Thyroid gland (tissue), 4 donors: ENCODE measurements at regions not wholly inside any gene's neighbourhood (a gene's known extent, or its start where the extent isn't known, plus 50 kb on each side); places are given as distances from the start of the nearest gene placed in this dataset.
"Not testable (repeated sequence)": the region's sequence is repeated elsewhere in the genome, so short reads cannot be mapped to it uniquely, and the experiment has no call there.

Source experiments
- DNase-seq, 2 donors: peaks; one replicate each; pipeline ENCODE4 v3.0.0-alpha.2; 2019
- H3K27ac ChIP-seq, 3 donors: fragments of 200-600 bp; sonication (generic); 1 replicate in 2 of 3; 2 replicates in 1 of 3; pipeline ENCODE4 v1.5.1; 2016 to 2019; ENCODE audit warnings: mild to moderate bottlenecking in 1 of 3, moderate library complexity in 1 of 3
- H3K27me3 ChIP-seq: fragments of 200-600 bp; sonication (generic); one replicate; pipeline ENCODE4 v1.5.1; 2019
- H3K36me3 ChIP-seq, 2 donors: fragments of 200-600 bp; sonication (generic); one replicate each; pipeline ENCODE4 v1.5.1; 2016 to 2019
- H3K4me1 ChIP-seq, 2 donors: fragments of 200-600 bp; sonication (generic); one replicate each; pipeline ENCODE4 v1.5.1; 2017 to 2019
- H3K4me3 ChIP-seq, 3 donors: fragments of 200-600 bp; sonication (generic); replicated peaks in 1 of 3; 1 replicate in 2 of 3; 2 replicates in 1 of 3; pipeline ENCODE4 v1.5.1; 2016; ENCODE audit warnings: mild to moderate bottlenecking in 1 of 3
- H3K9me3 ChIP-seq: fragments of 200-600 bp; sonication (generic); one replicate; pipeline ENCODE4 v1.5.1; 2017
- CTCF ChIP-seq, 6 experiments: fragments of 200-600 bp in 3 of 6; fragments of 450-650 bp in 3 of 6; sonication (generic) in 3 of 6; IDR thresholded peaks; one replicate each; pipeline ENCODE4 v1.5.1; 2016 to 2019; ENCODE audit warnings: antibody characterized with exemption in 6 of 6, mild to moderate bottlenecking in 2 of 6, inconsistent platforms in 1 of 6, moderate library complexity in 1 of 6
- POLR2A ChIP-seq, 2 donors: fragments of 450-650 bp; IDR thresholded peaks; one replicate each; pipeline ENCODE4 v1.6.1; 2017; ENCODE audit warnings: antibody characterized with exemption in 2 of 2, mild to moderate bottlenecking in 2 of 2, moderate library complexity in 1 of 2
- WGBS, 2 donors: methylation state at CpG; one replicate each; pipeline ENCODE4 v1.1.5; 2017; 5-methylcytosine and 5-hydroxymethylcytosine counted together
- intact Hi-C: fragments of 100-400 bp; cut with DNase I; formaldehyde crosslinking; loops from one replicate; pipeline ENCODE4 v1.15.1; 2023

GRCh38 chr6:18044108-18044783 is 56.8 kb upstream of the KIF13A start:
- intact Hi-C loops, result no loop called here
- no peak for TF ChIP-seq CTCF (IDR thresholded peaks at IDR 0.05)
- TF ChIP-seq POLR2A (IDR thresholded peaks at IDR 0.05), result no peak
- WGBS, 2 donors, result 76 to 81% methylated on average over 11 of the region's 11 CpGs

GRCh38 chr6:18042536-18043145 is 55.2 kb upstream of the KIF13A start:
- Histone ChIP-seq H3K4me3 (no peak overlapping the region), H3K9me3 (no peaks in the 10 kb centered on the region), H3K36me3 (no peaks in the 10 kb centered on the region), H3K27ac (peak overlapping the region in 2 of 3 donors; percentile 44 to 68), H3K4me1 (peaks cover 16 to 29% of the 10 kb centered on the region in 2 donors), H3K27me3 (no peaks in the 10 kb centered on the region)
- intact Hi-C loops, result no loop called here
- 88 to 93% methylated on average over 8 of the region's 8 CpGs for WGBS, 2 donors
- TF ChIP-seq CTCF (IDR thresholded peaks at IDR 0.05) (no peak), POLR2A (IDR thresholded peaks at IDR 0.05) (no peak)
- DNase-seq, result no peak

More at GRCh38 chr6:18044108-18044783, 56.8 kb upstream of the KIF13A start:
- Histone ChIP-seq H3K4me1 (peaks cover 16 to 29% of the 10 kb centered on the region in 2 donors), H3K27me3 (no peaks in the 10 kb centered on the region), H3K36me3 (no peaks in the 10 kb centered on the region), H3K27ac (no peak overlapping the region), H3K9me3 (no peaks in the 10 kb centered on the region), H3K4me3 (no peak overlapping the region)
- DNase-seq, result no peak

- intact Hi-C loops, result no loop called here
- no peaks in the 10 kb centered on the region for H3K27me3 ChIP-seq
- no peak overlapping the region for H3K27ac ChIP-seq
Observed at GRCh38 chr6:18039481-18039880, 52.0 kb upstream of the KIF13A start.

GRCh38 chr6:18038235-18038634 is 50.8 kb upstream of the KIF13A start:
- intact Hi-C loops, H3K36me3 ChIP-seq, DNase-seq, H3K9me3 ChIP-seq, H3K27me3 ChIP-seq, H3K27ac ChIP-seq, H3K4me3 ChIP-seq: not testable (repeated sequence)
- WGBS, 2 donors, result 95 to 100% methylated on average over 1 of the region's 1 CpG
- peaks cover 14 to 24% of the 10 kb centered on the region in 2 donors for H3K4me1 ChIP-seq

More at GRCh38 chr6:18039481-18039880, 52.0 kb upstream of the KIF13A start:
- 96 to 97% methylated on average over 3 of the region's 3 CpGs for WGBS, 2 donors
- TF ChIP-seq CTCF (IDR thresholded peaks at IDR 0.05) (no peak), POLR2A (IDR thresholded peaks at IDR 0.05) (no peak)
- no peak overlapping the region for H3K4me3 ChIP-seq
- no peaks in the 10 kb centered on the region for H3K9me3 ChIP-seq
- DNase-seq, result no peak
- peaks cover 16 to 29% of the 10 kb centered on the region in 2 donors for H3K4me1 ChIP-seq
- no peaks in the 10 kb centered on the region for H3K36me3 ChIP-seq
